NCI-H187 treated with DMSO at 0.1 percent for 48 hours (cell line): ENCODE measurements at regions not wholly inside any gene's neighbourhood (a gene's known extent, or its start where the extent isn't known, plus 50 kb on each side); places are given as distances from the start of the nearest gene placed in this dataset.

ENCODE experiments used
- DNase-seq: peaks from one replicate; lab custom pipeline; 2025; lab: John Stamatoyannopoulos, UW

GRCh38 chr2:3960106-3960505 is 256.7 kb downstream of the DCDC2C start:
- no peak for DNase-seq

GRCh38 chr2:3962719-3963118 is 259.3 kb downstream of the DCDC2C start:
- no peak for DNase-seq

DNA sequence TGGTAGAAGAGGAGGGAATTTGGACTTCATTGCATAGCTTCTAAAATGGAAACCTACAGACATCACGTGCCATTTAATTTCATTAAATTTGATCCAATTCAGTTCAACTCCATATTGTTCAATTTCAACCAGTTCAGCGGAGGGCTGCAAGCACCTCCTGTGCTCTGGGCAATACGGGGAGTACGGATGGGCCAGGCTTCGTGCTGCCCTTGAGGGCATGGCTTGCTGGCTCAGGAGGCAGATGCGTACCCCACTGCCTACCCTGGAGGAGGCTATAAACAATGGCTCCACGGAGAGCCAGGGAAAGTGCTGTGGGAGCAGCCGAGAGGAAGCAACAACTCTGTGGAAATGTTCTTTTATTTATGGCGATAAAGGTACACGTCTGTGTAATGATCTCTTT is 261.8 kb downstream of the DCDC2C start:
- no peak for DNase-seq

GRCh38 chr2:3965953-3966352 is 262.6 kb downstream of the DCDC2C start:
- no peak for DNase-seq

GRCh38 chr2:3966470-3966869 is 263.1 kb downstream of the DCDC2C start:
- DNase-seq, result no peak

GRCh38 chr2:3968736-3969135 is 265.4 kb downstream of the DCDC2C start:
- no peak for DNase-seq

DNA sequence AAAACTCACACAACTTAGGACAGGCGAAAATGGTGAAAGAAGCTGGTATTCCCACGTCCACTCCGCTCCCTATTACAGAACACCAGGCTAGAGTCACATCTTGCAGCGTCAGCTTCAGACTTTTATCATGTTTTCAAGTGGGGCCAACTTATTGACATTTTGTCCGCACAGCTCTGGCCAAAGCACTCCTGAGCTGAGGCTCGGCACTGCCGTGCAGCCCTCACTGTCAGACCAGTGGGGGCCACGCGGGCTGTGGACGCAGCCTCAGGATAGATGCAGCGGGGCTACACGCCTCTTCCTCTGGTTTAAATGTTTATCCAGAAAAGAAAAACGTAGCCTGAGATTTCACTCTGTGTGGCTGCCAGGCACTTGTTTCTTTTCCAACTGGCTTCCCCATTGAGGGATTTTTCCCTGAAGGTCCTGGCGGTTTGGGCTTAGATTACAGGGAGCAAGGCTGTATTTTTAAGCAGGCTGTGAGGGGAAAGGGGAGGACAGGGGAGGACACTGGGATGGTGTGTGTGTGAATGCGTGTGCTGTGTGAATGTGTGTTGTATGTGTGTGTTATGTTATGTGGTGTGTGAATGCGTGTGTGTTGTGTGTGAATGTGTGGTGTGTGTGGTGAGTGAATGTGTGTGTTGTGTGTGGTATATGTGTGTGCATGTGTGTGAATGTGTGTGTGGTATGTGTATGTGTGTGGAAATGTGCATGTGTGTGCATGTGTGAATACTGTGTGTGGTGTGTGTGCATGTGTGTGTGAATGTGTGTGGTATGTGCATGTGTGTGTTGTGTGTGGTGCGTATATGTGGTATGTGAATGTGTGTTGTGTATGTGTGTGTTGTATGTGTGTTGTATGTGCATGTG is 267.6 kb downstream of the DCDC2C start:
- DNase-seq, result no peak

DNA sequence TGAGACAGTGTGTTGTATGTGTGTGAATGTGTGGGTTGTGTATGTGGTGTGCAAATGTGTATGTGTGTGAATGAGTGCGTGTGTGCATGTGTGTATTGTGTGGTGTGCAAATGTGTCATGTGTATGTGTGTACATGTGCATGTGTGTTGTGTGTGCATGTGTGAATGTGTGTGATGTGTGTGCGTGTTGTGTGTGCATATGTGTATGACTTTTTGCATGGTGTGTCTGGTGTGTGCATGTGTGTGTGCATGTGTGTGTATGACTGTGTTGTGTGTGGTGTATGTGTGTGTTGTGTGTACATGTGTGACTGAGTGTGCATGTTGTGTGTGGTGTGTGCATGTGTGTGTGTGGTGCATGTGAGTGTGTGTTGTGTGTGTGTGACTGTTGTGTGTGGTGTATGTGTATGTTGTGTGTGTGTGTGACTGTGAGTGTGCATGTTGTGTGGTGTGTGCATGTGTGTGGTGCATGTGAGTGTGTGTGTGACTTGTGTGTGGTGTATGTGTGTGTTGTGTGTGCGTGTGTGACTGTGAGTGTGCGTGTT is 268.3 kb downstream of the DCDC2C start:
- no peak for DNase-seq

- no peak for DNase-seq
Observed at GRCh38 chr2:3972377-3972776, 269.0 kb downstream of the DCDC2C start.

DNA sequence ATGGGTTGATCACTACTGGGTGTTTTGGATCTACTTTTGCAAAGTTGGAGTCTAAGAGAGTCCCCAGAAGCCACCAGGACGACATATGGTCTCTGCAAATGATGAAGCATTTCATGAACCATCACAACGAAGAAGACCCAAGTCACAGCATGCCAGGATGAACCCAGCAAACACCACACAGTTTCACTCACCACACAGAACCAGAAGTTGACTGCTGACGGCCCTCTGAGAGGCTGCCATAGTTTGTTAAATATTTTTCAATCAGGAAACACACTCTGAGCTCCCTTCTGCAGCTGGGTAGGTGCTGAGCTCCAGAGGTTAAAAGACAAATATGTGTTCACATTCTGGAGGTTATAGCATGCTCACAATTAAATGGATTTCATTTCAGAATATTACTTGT is 271.4 kb downstream of the DCDC2C start:
- DNase-seq, result no peak

DNA sequence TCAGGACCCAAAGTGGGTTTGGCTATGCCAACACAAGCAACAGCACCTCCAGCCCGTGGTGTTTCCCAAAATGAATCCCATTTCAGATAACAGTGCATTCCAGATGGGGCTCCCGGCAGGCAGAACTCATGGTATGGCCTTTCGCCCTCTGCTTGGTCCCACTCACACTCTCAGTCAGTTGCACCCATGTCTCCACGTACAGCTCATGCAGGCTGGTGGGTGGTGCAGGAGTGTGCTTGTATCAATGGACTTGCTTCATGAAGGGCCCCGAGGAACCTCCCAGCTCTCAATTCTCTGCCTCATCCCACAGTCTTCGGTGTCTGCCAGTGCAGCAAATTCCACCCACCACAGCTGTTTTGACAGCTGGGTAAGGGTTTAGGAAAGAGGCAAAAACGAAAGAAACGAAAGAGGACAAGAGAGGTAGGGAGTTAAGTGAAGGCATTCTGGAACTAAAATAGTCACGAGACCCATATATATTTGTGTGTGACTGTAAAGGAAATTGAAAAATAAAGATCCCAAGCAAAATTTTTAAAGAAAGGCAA is 278.1 kb downstream of the DCDC2C start:
- DNase-seq, result no peak

DNA sequence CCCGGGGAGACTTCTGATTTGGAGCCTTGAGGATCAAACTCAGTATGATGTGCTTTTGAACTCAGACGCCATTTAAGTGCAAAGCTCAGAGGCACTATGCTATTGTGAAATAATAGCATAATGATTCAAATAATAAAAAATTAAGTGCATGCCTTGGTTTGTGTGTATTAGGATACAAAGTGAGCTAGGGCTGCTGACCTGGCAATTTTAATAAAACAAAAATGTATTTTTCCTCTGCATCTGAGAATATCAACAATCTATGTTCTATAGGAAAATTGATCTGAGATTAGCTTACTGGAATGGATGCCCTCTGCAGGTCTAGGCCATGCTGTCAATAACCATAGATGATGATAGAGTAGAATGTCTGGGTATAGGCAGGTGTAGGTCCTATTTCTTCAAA is 278.8 kb downstream of the DCDC2C start:
- no peak for DNase-seq

- DNase-seq, result no peak
Observed at GRCh38 chr2:3986063-3986462, 282.7 kb downstream of the DCDC2C start.

- DNase-seq, result no peak
Observed at GRCh38 chr2:3986530-3987258, 283.3 kb downstream of the DCDC2C start.

DNA sequence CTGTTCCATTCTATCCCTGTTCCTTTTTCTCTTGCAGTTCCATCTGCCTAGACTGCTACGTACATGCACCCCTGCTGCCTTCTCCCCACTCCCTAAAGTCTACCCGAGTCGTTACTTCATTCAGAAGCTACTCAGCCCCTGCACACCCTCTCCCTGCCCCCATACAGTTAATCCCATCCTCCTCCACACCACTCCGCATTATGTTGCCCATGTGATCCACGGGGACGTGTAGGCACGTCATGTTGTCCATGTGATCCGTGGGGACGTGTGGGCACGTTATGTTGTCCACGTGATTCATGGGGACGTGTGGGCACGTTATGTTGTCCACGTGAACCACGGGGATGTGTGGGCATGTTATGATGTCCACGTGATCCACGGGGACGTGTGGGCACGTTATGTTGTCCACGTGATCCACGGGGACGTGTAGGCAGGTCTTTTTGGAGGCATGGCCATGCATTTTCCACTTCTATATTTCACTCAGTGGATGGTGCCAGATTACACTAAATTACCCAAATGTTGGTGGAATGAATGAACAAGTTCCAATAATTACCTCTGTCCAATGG is 299.5 kb downstream of the DCDC2C start:
- DNase-seq, result no peak

DNA sequence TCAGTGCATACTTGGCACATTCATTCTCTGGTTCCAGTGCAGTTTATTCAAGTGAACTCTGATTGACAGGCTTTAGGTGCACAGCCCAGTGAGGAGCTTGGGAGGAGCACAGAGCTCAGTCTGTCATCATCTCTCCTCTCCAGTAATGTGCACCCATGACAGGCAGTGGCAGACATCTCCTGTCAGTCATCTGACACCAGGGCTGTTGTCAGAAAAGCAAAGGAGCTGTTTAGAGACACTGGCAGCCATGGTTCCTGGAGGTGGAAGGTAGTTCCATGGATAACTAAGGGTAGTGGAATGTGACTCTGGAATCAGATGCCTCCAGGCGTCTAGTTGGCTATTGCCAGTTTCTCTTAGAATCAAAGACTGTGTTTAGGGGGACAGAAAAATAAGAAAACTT is 308.8 kb downstream of the DCDC2C start:
- DNase-seq, result no peak

DNA sequence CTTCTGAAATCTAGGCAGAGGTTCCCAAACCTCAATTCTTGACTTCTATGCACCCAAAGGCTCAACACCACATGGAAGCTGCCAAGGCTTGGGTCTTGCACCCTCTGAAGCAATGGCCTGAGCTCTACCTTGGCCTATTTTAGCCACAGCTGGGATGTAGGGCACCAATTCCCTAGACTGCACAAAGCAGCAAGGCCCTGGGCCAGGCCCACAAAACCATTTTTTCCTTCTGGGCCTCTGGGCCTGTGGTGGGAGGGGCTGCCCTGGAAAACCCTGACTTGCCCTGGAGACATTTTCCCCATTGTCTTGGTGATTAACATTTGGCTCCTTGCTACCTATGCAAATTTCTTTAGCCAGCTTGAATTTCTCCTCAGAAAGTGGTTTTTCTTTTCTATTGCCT is 315.2 kb downstream of the DCDC2C start:
- no peak for DNase-seq

- DNase-seq, result peak; percentile 29
Observed at GRCh38 chr2:4020153-4020552, 316.8 kb downstream of the DCDC2C start.

- no peak for DNase-seq
Observed at GRCh38 chr2:4020649-4021048, 317.3 kb downstream of the DCDC2C start.

- DNase-seq, result no peak
Observed at GRCh38 chr2:4024605-4025004, 321.2 kb downstream of the DCDC2C start.

GRCh38 chr2:4029081-4029480 is 325.7 kb downstream of the DCDC2C start:
- DNase-seq, result no peak

DNA sequence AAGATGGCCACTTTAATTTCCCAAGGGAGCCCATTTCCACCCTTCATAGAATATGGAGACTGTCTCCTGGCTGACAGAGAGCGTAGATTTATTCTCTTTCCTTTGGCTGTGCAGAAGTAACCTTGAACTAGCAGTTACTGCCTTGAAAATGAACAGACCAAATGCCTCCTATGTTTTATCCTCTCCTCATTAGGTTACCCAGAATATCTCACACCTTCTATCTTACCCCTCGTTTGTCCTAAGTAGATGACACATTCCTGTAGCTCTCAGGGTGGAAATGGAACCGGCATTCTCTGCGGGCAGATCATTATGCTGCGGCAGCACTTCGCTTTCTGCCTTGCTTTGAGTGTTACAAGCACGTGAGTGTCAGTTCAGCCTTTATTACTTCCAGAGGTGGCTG is 336.5 kb downstream of the DCDC2C start:
- no peak for DNase-seq
